ENCODE measurements at regions not wholly inside any gene's neighbourhood (a gene's known extent, or its start where the extent isn't known, plus 50 kb on each side); places are given as distances from the start of the nearest gene placed in this dataset.

GRCh38 chr5:106288979-106289378 is 1381.8 kb downstream of the EFNA5 start:
- TF ChIP-seq CTCF (IDR thresholded peaks at IDR 0.05; ENCODE audit: poor library complexity) (no peak), EZH2phosphoT487 (IDR thresholded peaks at IDR 0.05; ENCODE audit: low read depth, severe bottlenecking, unreplicated experiment) (no peak), EZH2 (IDR thresholded peaks at IDR 0.05; ENCODE audit: borderline replicate concordance) (no peak)
